ENCODE measurements at regions not wholly inside any gene's neighbourhood (a gene's known extent, or its start where the extent isn't known, plus 50 kb on each side); places are given as distances from the start of the nearest gene placed in this dataset.

DNA sequence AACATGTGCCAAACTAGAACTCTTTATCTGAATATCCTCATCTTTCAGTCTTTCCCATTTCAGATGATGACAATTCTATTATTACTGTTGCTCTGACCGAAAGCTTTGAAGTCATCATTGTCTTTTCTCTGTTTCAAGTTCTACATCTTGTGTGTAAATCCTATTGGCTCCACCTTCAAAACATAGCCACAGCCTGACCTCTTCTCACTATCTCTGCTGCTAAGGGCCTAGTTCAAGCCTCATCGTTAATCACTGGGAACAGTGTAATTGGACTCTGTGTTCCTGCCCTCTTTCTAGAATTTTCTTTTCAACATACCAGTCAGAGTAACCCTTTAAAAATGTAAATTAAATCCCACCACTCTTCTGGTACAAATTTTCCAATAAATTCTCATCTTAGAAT, 105.1 kb downstream of the OXSM start:
- peaks cover 0 to 2% (median 0%) of the 10 kb centered on the region in 4 donors for H3K9me3 ChIP-seq (ENCODE audit: control insufficient read depth in 4 of 4, low read length in 3 of 4)
- no peaks in the 10 kb centered on the region for H3K36me3 ChIP-seq (ENCODE audit: control insufficient read depth in 4 of 4, insufficient read depth in 3 of 4, low read depth in 1 of 4, low read length in 3 of 4)
- peaks cover 0 to 1% (median 0%) of the 10 kb centered on the region in 4 donors for H3K4me1 ChIP-seq (ENCODE audit: control insufficient read depth in 4 of 4, insufficient read depth in 4 of 4, low read length in 3 of 4)
- TF ChIP-seq JUND (IDR thresholded peaks at IDR 0.05): no peak
- no peak for TF ChIP-seq HNF4G (IDR thresholded peaks at IDR 0.05)
- no peak for TF ChIP-seq RXRA (IDR thresholded peaks at IDR 0.05)
- TF ChIP-seq TAF1 (conservative IDR thresholded peaks at IDR 0.05): no peak
- TF ChIP-seq, protein P1, sequence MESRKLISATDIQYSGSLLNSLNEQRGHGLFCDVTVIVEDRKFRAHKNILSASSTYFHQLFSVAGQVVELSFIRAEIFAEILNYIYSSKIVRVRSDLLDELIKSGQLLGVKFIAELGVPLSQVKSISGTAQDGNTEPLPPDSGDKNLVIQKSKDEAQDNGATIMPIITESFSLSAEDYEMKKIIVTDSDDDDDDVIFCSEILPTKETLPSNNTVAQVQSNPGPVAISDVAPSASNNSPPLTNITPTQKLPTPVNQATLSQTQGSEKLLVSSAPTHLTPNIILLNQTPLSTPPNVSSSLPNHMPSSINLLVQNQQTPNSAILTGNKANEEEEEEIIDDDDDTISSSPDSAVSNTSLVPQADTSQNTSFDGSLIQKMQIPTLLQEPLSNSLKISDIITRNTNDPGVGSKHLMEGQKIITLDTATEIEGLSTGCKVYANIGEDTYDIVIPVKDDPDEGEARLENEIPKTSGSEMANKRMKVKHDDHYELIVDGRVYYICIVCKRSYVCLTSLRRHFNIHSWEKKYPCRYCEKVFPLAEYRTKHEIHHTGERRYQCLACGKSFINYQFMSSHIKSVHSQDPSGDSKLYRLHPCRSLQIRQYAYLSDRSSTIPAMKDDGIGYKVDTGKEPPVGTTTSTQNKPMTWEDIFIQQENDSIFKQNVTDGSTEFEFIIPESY (IDR thresholded peaks at IDR 0.05): no peak
- TF ChIP-seq, protein P2, sequence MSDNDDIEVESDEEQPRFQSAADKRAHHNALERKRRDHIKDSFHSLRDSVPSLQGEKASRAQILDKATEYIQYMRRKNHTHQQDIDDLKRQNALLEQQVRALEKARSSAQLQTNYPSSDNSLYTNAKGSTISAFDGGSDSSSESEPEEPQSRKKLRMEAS (IDR thresholded peaks at IDR 0.05): no peak
- no peak for TF ChIP-seq SP1 (IDR thresholded peaks at IDR 0.05)
- no peak for DNase-seq (ENCODE audit: low spot score)
- no peaks in the 10 kb centered on the region for H3K27me3 ChIP-seq (ENCODE audit: control insufficient read depth in 4 of 4, insufficient read depth in 4 of 4, low read length in 3 of 4)
- H3K9ac ChIP-seq (ENCODE audit: low read depth in 1 of 2, low read length in 2 of 2): no peak overlapping the region
- H3K27ac ChIP-seq (ENCODE audit: low read depth in 1 of 2, low read length in 2 of 2): no peak overlapping the region
- H3K4me3 ChIP-seq (ENCODE audit: low read depth in 1 of 3, low read length in 3 of 3): no peak overlapping the region
- WGBS: 85% methylated on average over 2 of the region's 2 CpGs

DNA sequence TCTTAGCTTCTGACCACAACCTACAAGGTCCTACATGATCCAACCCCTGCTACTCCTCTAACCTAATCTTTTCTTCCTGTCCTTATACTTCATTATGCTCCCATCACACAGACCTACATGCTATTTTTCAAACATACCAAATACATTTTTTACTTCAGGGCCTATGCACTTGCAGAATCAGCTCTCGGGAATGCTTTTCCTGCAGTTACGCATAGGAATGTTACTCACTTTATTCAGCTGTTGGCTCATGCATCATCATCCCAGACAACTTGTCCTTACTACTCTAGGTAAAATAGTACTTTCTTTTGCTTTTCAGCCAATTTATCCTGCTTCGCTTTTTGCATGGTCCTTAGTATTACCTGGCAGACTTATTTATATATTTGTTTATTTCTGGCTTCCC, 105.6 kb downstream of the OXSM start:
- Histone ChIP-seq H3K9ac (ENCODE audit: low read depth in 1 of 2, low read length in 2 of 2) (no peak overlapping the region), H3K9me3 (ENCODE audit: control insufficient read depth in 4 of 4, low read length in 3 of 4) (peaks cover 0 to 2% (median 0%) of the 10 kb centered on the region in 4 donors), H3K27ac (ENCODE audit: low read depth in 1 of 2, low read length in 2 of 2) (no peak overlapping the region), H3K36me3 (ENCODE audit: control insufficient read depth in 4 of 4, insufficient read depth in 3 of 4, low read depth in 1 of 4, low read length in 3 of 4) (no peaks in the 10 kb centered on the region), H3K4me3 (ENCODE audit: low read depth in 1 of 3, low read length in 3 of 3) (no peak overlapping the region), H3K27me3 (ENCODE audit: control insufficient read depth in 4 of 4, insufficient read depth in 4 of 4, low read length in 3 of 4) (no peaks in the 10 kb centered on the region), H3K4me1 (ENCODE audit: control insufficient read depth in 4 of 4, insufficient read depth in 4 of 4, low read length in 3 of 4) (peaks cover 0 to 1% (median 0%) of the 10 kb centered on the region in 4 donors)
- TF ChIP-seq, protein P3, sequence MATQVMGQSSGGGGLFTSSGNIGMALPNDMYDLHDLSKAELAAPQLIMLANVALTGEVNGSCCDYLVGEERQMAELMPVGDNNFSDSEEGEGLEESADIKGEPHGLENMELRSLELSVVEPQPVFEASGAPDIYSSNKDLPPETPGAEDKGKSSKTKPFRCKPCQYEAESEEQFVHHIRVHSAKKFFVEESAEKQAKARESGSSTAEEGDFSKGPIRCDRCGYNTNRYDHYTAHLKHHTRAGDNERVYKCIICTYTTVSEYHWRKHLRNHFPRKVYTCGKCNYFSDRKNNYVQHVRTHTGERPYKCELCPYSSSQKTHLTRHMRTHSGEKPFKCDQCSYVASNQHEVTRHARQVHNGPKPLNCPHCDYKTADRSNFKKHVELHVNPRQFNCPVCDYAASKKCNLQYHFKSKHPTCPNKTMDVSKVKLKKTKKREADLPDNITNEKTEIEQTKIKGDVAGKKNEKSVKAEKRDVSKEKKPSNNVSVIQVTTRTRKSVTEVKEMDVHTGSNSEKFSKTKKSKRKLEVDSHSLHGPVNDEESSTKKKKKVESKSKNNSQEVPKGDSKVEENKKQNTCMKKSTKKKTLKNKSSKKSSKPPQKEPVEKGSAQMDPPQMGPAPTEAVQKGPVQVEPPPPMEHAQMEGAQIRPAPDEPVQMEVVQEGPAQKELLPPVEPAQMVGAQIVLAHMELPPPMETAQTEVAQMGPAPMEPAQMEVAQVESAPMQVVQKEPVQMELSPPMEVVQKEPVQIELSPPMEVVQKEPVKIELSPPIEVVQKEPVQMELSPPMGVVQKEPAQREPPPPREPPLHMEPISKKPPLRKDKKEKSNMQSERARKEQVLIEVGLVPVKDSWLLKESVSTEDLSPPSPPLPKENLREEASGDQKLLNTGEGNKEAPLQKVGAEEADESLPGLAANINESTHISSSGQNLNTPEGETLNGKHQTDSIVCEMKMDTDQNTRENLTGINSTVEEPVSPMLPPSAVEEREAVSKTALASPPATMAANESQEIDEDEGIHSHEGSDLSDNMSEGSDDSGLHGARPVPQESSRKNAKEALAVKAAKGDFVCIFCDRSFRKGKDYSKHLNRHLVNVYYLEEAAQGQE (IDR thresholded peaks at IDR 0.05): no peak
- TF ChIP-seq HNF4A (conservative IDR thresholded peaks at IDR 0.05): no peak
- TF ChIP-seq, protein P4, sequence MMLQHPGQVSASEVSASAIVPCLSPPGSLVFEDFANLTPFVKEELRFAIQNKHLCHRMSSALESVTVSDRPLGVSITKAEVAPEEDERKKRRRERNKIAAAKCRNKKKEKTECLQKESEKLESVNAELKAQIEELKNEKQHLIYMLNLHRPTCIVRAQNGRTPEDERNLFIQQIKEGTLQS (IDR thresholded peaks at IDR 0.05): no peak
- TF ChIP-seq, protein P1 (IDR thresholded peaks at IDR 0.05): no peak
- no peak for TF ChIP-seq YY1 (IDR thresholded peaks at IDR 0.05)
- TF ChIP-seq GABPA (IDR thresholded peaks at IDR 0.05 in 1 of 2, conservative IDR thresholded peaks at IDR 0.05 in 1 of 2): no peak
- no peak for TF ChIP-seq TAF1 (conservative IDR thresholded peaks at IDR 0.05)
- no peak for TF ChIP-seq FOXA2 (IDR thresholded peaks at IDR 0.05)
- TF ChIP-seq NR2F2 (IDR thresholded peaks at IDR 0.05): no peak
- no peak for TF ChIP-seq HNF4G (IDR thresholded peaks at IDR 0.05)
- TF ChIP-seq RXRA (IDR thresholded peaks at IDR 0.05): no peak
- TF ChIP-seq, protein P5, sequence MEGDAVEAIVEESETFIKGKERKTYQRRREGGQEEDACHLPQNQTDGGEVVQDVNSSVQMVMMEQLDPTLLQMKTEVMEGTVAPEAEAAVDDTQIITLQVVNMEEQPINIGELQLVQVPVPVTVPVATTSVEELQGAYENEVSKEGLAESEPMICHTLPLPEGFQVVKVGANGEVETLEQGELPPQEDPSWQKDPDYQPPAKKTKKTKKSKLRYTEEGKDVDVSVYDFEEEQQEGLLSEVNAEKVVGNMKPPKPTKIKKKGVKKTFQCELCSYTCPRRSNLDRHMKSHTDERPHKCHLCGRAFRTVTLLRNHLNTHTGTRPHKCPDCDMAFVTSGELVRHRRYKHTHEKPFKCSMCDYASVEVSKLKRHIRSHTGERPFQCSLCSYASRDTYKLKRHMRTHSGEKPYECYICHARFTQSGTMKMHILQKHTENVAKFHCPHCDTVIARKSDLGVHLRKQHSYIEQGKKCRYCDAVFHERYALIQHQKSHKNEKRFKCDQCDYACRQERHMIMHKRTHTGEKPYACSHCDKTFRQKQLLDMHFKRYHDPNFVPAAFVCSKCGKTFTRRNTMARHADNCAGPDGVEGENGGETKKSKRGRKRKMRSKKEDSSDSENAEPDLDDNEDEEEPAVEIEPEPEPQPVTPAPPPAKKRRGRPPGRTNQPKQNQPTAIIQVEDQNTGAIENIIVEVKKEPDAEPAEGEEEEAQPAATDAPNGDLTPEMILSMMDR (IDR thresholded peaks at IDR 0.05; ENCODE audit: low read depth, low read length, missing input control): no peak
- no peak for TF ChIP-seq SP1 (IDR thresholded peaks at IDR 0.05)
- no peak for TF ChIP-seq FOXA1 (IDR thresholded peaks at IDR 0.05)
- no peak for TF ChIP-seq RAD21 (IDR thresholded peaks at IDR 0.05)
- no peak for TF ChIP-seq JUND (IDR thresholded peaks at IDR 0.05)
- TF ChIP-seq, protein P2 (IDR thresholded peaks at IDR 0.05): no peak
- no peak for TF ChIP-seq EGR1 (IDR thresholded peaks at IDR 0.05; ENCODE audit: low read depth in 2 of 2)
- no peak for DNase-seq (ENCODE audit: low spot score)
- WGBS: 88% methylated on average over 3 of the region's 3 CpGs

Data from liver (tissue), 8 donors.